GM18870 (cell line): ENCODE measurements at regions not wholly inside any gene's neighbourhood (a gene's known extent, or its start where the extent isn't known, plus 50 kb on each side); places are given as distances from the start of the nearest gene placed in this dataset.

ENCODE experiments used
- ATAC-seq: cut with Tn5 transposase; IDR thresholded peaks from one replicate; pipeline ENCODE4 v1.9.1; 2021; ENCODE audit warnings: moderate library complexity; ENCODE audit not compliant: unreplicated experiment

- ATAC-seq, result no peak
Observed at GRCh38 chr15:38692789-38693062, 128.1 kb upstream of the RASGRP1 start.

GRCh38 chr15:38695249-38696108 lies 130.9 kb upstream of the RASGRP1 start:
- no peak for ATAC-seq

GRCh38 chr15:38696109-38696727 lies 131.6 kb upstream of the RASGRP1 start:
- ATAC-seq, result peak; percentile 49

DNA sequence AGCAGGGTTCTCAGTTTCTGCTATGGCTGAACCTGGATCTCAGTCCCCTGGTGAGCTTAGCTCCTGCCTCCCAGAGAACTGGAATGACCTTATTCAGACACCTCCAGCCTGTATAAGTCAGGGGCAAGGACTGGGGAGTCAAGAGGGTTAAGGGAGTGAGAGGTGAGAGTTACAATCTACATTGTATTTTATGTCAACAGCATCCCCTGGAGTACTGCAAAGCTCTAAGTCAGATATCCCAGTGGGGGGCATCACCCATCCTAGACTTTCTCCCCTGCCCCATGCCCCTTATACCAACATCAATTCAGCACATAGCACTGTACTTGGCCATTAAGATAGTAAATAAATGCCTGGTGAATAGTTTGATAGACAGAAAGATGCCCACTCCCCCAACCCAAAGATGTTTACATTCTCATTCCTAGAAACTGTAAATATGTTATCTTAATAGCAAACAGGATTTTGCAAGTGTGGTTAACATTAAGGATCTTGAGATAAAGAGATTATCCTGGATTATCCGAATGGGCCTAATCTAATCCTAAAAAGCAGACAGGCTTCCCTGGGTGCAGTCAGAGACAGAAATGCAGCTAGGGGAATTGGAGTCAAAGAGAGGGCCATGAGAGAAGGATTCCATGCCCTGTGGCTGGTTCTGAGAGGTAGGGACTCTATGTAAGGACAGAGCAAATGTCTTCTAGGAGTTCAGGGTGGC lies 132.3 kb upstream of the RASGRP1 start:
- ATAC-seq, result no peak

- no peak for ATAC-seq
Observed at GRCh38 chr15:38698254-38698653, 133.6 kb upstream of the RASGRP1 start.

DNA sequence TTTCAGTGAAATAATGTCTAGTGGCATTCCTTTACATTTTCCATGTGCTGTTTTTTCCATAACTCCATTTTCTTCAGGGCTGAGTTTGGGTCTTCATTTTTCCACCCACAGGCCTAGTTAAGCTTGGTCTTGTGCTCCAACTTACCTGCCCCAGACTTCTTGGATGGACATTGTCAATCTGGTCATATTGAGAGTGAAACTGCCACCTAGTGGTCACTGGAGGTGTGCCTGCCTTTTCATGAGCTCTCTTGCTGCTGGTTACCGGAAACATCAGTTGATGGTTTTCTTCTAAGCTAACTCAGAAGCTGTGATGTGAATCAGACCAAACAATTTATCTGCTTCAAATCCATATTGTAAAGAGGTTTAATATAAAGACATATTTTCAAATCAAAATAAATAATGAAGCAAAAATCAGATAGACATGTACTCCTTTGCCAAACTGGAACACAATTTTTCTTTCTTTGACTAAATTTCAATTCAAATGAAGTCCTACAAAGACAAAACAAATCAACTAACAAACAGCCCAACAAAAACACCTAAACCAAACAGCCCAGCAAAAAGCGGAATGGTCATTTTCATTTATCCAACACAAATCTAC lies 135.1 kb upstream of the RASGRP1 start:
- no peak for ATAC-seq

- ATAC-seq, result no peak
Observed at GRCh38 chr15:38701149-38701548, 136.5 kb upstream of the RASGRP1 start.

DNA sequence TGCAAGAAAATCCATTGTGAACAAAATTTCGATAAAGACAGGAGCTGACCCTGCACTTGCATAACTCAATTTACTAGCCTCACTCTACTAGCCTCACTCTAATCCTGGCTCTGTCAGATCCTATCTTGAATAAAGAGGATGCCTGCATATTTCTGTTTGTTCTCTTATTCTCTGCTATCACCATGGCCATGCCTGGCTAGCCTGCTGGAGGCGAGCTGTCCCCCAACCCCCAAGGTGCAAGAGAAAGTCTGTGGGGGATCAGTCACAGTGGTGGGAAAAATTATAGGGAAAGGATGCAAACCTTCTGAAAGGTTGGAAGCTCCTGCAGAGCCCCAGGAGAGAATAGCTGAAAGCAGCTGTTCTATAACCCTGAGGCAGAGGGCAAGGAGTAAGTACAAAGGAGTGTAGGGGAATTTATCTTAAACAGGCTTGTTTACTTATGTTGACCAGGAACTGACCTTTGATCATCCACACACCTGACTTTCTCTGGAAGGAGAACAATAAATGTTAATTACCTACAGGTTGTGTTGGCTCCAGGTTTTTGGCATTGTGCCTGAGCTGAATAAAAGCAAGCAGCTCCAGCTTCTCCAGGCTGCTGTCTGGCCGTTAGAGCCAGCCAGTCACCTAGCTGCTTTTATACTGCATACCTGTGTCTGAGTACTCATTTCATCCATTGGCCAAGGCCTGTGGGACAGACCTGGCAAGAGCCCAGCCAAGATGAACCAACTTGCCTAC lies 137.7 kb upstream of the RASGRP1 start:
- no peak for ATAC-seq

GRCh38 chr15:38705436-38706219 lies 141.0 kb upstream of the RASGRP1 start:
- no peak for ATAC-seq

DNA sequence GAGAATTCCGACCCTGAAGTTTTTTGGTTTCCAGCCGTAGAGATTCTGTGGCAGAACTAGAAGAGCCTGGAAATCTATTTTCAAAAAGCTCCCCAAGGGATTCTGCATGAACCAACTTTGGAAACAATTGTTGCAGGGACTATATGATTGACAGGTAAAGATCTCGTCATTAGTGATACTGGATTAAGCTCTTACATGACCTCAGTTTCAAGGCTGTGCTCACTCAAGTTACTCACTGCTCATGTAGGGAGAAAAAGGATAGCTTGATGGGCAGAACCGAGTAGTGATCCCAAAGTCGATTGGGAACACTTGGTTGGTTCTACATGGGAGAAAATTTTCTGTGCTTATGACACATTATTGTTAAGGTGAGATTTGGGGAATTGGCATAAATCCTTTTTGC lies 142.3 kb upstream of the RASGRP1 start:
- ATAC-seq, result no peak

GRCh38 chr15:38707802-38708671 lies 143.4 kb upstream of the RASGRP1 start:
- peak; percentile 82 for ATAC-seq

GRCh38 chr15:38708672-38709180 lies 144.1 kb upstream of the RASGRP1 start:
- ATAC-seq, result no peak

- ATAC-seq, result no peak
Observed at GRCh38 chr15:38709196-38709595, 144.6 kb upstream of the RASGRP1 start.

GRCh38 chr15:38714309-38715072 lies 149.9 kb upstream of the RASGRP1 start:
- no peak for ATAC-seq

DNA sequence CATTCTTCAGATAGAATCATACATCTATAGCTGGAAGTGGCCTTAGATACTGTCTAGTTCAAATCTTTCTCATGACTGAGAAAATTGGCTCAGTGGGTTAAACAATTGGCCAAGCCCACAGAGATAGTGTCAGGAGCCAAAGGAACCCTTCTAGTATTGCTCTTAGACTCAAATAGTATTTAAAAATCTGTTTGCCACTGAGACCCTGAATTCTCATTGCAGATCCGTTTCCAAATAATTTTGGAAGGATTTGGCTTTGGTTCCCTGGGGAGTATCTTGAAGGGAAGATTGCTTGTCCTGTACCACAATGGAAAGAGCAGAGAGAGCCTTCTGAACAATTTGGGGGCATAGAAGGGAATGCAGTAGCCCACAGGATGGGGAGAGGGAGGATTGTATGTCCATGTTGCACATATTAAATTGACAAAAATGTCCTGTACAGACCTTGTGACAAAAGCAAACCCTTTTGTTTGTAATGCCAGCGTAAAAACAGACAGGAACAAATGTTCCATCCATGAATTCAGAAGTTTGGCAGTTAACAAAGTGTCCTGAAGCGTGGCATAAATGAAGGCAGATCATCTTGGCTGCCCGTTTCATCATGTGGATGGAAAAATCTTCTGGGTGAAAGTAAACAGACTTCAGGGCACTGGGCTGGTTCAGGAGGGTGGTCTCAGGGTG lies 156.4 kb upstream of the RASGRP1 start:
- no peak for ATAC-seq

DNA sequence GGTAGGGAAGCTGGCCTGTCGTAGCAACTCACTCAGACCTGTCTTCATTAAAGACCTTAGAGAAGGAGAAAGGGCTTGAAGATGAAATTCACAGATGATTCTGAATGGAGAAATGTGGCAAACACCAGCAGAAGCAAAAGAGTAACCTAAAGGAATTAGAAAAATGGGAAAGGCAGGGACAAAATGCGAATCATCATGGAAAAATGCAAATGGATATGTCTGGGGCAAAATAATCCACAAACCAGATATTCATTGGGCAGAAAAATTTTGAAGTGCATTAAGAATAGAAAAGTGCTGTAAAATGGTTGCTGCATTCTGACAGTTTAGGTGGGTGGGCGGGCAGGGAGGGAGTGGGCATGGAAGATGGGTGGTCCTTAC lies 156.9 kb upstream of the RASGRP1 start:
- no peak for ATAC-seq

GRCh38 chr15:38722236-38722635 lies 157.6 kb upstream of the RASGRP1 start:
- no peak for ATAC-seq

- ATAC-seq, result no peak
Observed at GRCh38 chr15:38724827-38725226, 160.2 kb upstream of the RASGRP1 start.
